ENCODE measurements at regions not wholly inside any gene's neighbourhood (a gene's known extent, or its start where the extent isn't known, plus 50 kb on each side); places are given as distances from the start of the nearest gene placed in this dataset.
A peak's percentile ranks its signal among the peaks of the same experiment; 100 is the strongest.

- H3K4me3 ChIP-seq (ENCODE audit: insufficient read depth, low read depth, low read length), result no peak overlapping the region
- H4K8ac ChIP-seq (ENCODE audit: low read depth in 2 of 2, low read length in 2 of 2), result no peak overlapping the region; a peak in 1 of 4 replicates
- H3K23ac ChIP-seq (ENCODE audit: low read depth, low read length), result no peak overlapping the region
- no peaks in the 10 kb centered on the region for H3K9me3 ChIP-seq (ENCODE audit: control insufficient read depth, insufficient read depth, low read length)
- intact Hi-C loops (cut with micrococcal nuclease), result no loop called here
- no peak overlapping the region for H2BK15ac ChIP-seq (ENCODE audit: low read depth, low read length)
- BruUV-seq (replicated peaks), result no TSS peak
- H3K18ac ChIP-seq (ENCODE audit: low read depth, low read length), result peak overlapping the region; percentile 98
- dilution Hi-C loops (cut with HindIII; ENCODE audit: low sequenced_read_pairs, unreplicated experiment), result no loop called here
- H3K4me1 ChIP-seq (ENCODE audit: control insufficient read depth, insufficient read depth, low read length), result peaks cover 8% of the 10 kb centered on the region; the same call in 1 of the 2 replicates
- no peak overlapping the region; the same call in 1 of the 2 replicates for H3K4ac ChIP-seq (ENCODE audit: low read depth, low read length)
- peak overlapping the region; percentile 89 for H2BK5ac ChIP-seq (ENCODE audit: low read depth, low read length, poor library complexity, severe bottlenecking)
- no peak overlapping the region for H4K5ac ChIP-seq (ENCODE audit: low read depth, low read length)
- in situ Hi-C loops (cut with MboI; ENCODE audit: low sequenced_read_pairs), result no loop called here
- H2AK9ac ChIP-seq (replicated peaks; ENCODE audit: low read depth, low read length, poor library complexity), result no peak overlapping the region
- no peak overlapping the region; the same call in 1 of the 2 replicates for H3K4me2 ChIP-seq (ENCODE audit: low read depth, low read length)
- no peak overlapping the region for H3K14ac ChIP-seq (replicated peaks; ENCODE audit: low read depth, low read length)
- no peak overlapping the region for H4K91ac ChIP-seq (ENCODE audit: insufficient read depth, low read depth, low read length)
- no peaks in the 10 kb centered on the region for H3K36me3 ChIP-seq (ENCODE audit: control insufficient read depth, insufficient read depth, low read length)
- H3K27me3 ChIP-seq (ENCODE audit: control insufficient read depth, insufficient read depth, low read length), result no peaks in the 10 kb centered on the region; the same call in 1 of the 2 replicates
- no peak for TF ChIP-seq MAFK (IDR thresholded peaks at IDR 0.05; ENCODE audit: low read depth, low read length)
- no peak for TF ChIP-seq CTCF (conservative IDR thresholded peaks at IDR 0.05; ENCODE audit: low read depth, low read length)
- TF ChIP-seq MXI1 (IDR thresholded peaks at IDR 0.05; ENCODE audit: borderline replicate concordance, low read depth, low read length), result no peak
- no peak for TF ChIP-seq CEBPB (IDR thresholded peaks at IDR 0.05; ENCODE audit: low read depth, low read length)
- TF ChIP-seq RCOR1 (IDR thresholded peaks at IDR 0.05; ENCODE audit: insufficient replicate concordance, low read length), result no peak
- TF ChIP-seq RFX5 (IDR thresholded peaks at IDR 0.05; ENCODE audit: low read depth, low read length), result no peak
- TF ChIP-seq FOS (IDR thresholded peaks at IDR 0.05; ENCODE audit: low read depth, low read length), result no peak
- TF ChIP-seq CHD1 (IDR thresholded peaks at IDR 0.05; ENCODE audit: low read depth, low read length), result no peak
- H2AFZ ChIP-seq (replicated peaks; ENCODE audit: low read length, poor library complexity), result no peak overlapping the region
- CTCF ChIA-PET, result no interaction called here
- H3K27ac ChIP-seq (ENCODE audit: insufficient read depth, low read length), result peak overlapping the region; percentile 98; the same call in 1 of the 2 replicates
- H3K56ac ChIP-seq (ENCODE audit: extremely low read depth, insufficient read depth, low read length), result no peak overlapping the region
- peak; percentile 81 for DNase-seq
- ATAC-seq (ENCODE audit: low read depth), result peak; percentile 84
- WGBS, 2 experiments (ENCODE audit: extremely low coverage in 2 of 2, insufficient read length in 1 of 2), result no CpG with 5 or more reads among the region's 5 CpGs
- H4K20me1 ChIP-seq (ENCODE audit: insufficient read depth, low read length), result no peaks in the 10 kb centered on the region
- H2BK120ac ChIP-seq (ENCODE audit: low read depth, low read length), result peak overlapping the region; percentile 91; the same call in 1 of the 2 replicates
- no peaks in the 10 kb centered on the region for H3K9me1 ChIP-seq (ENCODE audit: insufficient read depth, low read length)
- H3K79me1 ChIP-seq (ENCODE audit: low read depth in 1 of 2, low read length in 2 of 2), result no peaks in the 10 kb centered on the region
- POLR2A ChIA-PET (ENCODE audit: unreplicated experiment), result no interaction called here
- no peak overlapping the region for H2AK5ac ChIP-seq (ENCODE audit: low read depth, low read length)
- no peak overlapping the region for H2BK20ac ChIP-seq (ENCODE audit: low read depth, low read length)
- H3K9ac ChIP-seq (ENCODE audit: low read depth, low read length), result peak overlapping the region; percentile 13; the same call in 1 of the 2 replicates
Measured at GRCh38 chr11:122405547-122406341, 249.8 kb upstream of the UBASH3B start.
